ENCODE measurements at regions not wholly inside any gene's neighbourhood (a gene's known extent, or its start where the extent isn't known, plus 50 kb on each side); places are given as distances from the start of the nearest gene placed in this dataset.

DNA sequence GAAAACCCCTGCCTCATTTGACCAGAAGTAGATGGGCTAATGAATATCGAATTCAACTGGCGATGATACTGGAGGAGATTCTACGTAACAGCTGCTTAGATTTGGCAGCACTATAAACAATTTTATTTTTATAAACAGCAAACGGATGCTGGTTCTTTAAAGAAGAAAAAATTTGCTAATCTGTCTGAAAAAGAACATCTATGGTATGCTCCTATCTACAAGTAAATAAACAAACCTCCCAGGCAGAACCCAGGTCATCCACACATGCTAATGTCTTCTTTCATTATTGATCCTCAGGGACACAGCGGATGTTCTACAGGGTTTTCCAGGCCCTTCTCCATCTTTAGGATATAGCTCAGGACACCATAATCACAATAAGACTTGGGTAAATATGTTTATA is 291.3 kb downstream of the ALDH8A1 start:
- intact Hi-C loops (cut with DNase I): no loop called here
- Histone ChIP-seq H3K9me3 (no peaks in the 10 kb centered on the region), H3K4me3 (no peak overlapping the region), H3K36me3 (no peaks in the 10 kb centered on the region), H3K27me3 (no peaks in the 10 kb centered on the region), H3K27ac (no peak overlapping the region), H3K4me1 (peaks cover 0 to 18% (median 0%) of the 10 kb centered on the region in 3 donors)
- TF ChIP-seq, protein P1, sequence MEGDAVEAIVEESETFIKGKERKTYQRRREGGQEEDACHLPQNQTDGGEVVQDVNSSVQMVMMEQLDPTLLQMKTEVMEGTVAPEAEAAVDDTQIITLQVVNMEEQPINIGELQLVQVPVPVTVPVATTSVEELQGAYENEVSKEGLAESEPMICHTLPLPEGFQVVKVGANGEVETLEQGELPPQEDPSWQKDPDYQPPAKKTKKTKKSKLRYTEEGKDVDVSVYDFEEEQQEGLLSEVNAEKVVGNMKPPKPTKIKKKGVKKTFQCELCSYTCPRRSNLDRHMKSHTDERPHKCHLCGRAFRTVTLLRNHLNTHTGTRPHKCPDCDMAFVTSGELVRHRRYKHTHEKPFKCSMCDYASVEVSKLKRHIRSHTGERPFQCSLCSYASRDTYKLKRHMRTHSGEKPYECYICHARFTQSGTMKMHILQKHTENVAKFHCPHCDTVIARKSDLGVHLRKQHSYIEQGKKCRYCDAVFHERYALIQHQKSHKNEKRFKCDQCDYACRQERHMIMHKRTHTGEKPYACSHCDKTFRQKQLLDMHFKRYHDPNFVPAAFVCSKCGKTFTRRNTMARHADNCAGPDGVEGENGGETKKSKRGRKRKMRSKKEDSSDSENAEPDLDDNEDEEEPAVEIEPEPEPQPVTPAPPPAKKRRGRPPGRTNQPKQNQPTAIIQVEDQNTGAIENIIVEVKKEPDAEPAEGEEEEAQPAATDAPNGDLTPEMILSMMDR (IDR thresholded peaks at IDR 0.05): no peak
- TF ChIP-seq POLR2A (IDR thresholded peaks at IDR 0.05): no peak
- no peak for DNase-seq
- WGBS, 2 donors: 69 to 83% methylated on average over 5 of the region's 5 CpGs

DNA sequence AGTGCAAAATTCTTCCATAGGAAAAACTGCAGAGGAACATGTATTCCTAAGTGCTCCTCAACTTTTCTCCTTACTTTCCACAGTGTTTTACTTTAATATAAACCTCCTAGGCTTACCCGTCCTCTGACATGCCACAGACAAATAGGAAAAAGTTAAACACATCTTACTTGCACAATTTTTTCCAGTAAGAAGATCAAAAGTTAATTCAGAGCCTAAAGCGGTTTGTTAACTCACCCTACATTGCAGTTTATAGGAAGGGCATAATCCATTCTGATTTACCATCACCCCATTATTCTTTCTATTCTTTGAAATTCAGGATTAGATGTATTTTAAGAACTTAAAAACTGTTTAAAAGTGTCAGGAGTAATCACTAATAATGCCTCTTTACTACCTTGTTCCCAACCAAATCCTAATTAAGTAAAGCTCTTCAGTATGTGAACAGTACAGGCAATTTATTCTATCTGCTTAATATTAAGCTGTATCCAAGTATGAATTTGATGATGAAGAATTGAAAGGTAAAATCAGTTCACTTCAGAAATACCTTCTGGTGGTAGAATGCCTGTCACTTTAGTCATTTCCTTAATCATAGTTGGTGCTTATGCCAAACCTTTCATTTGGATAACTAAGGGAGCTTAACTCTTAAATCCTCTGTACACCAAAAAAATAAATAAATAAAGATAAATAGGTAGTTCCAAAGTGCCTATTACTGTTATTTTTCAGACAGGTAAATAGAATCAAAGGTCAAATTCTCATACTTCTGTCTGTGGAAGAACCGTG is 292.0 kb downstream of the ALDH8A1 start:
- Histone ChIP-seq H3K36me3 (no peaks in the 10 kb centered on the region), H3K9me3 (no peaks in the 10 kb centered on the region), H3K4me3 (no peak overlapping the region), H3K4me1 (peaks cover 0 to 18% (median 0%) of the 10 kb centered on the region in 3 donors), H3K27me3 (no peaks in the 10 kb centered on the region), H3K27ac (no peak overlapping the region)
- DNase-seq: no peak
- TF ChIP-seq, protein P1 (IDR thresholded peaks at IDR 0.05): no peak
- TF ChIP-seq POLR2A (IDR thresholded peaks at IDR 0.05): no peak
- WGBS, 2 donors: 39 to 45% methylated on average over 3 of the region's 3 CpGs
- intact Hi-C loops (cut with DNase I): no loop called here

DNA sequence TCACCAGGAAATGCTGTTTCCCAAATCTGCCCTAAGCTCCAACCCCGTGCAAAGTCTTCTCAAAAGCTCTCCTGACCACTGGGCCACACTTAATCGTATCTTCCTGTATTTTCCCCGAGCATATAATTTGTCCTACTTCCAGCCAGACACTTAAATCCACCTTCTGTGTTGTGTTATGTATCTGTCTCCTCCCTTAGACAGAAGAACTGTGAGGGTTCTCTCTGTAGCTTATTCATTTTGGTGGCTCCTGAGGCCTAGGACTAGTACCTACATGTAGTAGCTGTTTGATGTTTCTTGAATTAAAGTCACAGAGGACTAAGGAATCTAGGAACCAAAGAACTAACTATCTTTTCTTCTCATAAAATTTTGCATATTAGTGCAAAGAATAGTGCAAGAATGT is 292.6 kb downstream of the ALDH8A1 start:
- no peak overlapping the region for H3K27ac ChIP-seq
- H3K36me3 ChIP-seq: no peaks in the 10 kb centered on the region
- TF ChIP-seq, protein P1 (IDR thresholded peaks at IDR 0.05): no peak
- no peak for TF ChIP-seq POLR2A (IDR thresholded peaks at IDR 0.05)
- H3K27me3 ChIP-seq: no peaks in the 10 kb centered on the region
- WGBS, 2 donors: 47 to 50% methylated on average over 3 of the region's 3 CpGs
- intact Hi-C loops (cut with DNase I): no loop called here
- H3K4me1 ChIP-seq: peaks cover 0 to 18% (median 0%) of the 10 kb centered on the region in 3 donors
- H3K4me3 ChIP-seq: no peak overlapping the region
- no peak for DNase-seq
- no peaks in the 10 kb centered on the region for H3K9me3 ChIP-seq

DNA sequence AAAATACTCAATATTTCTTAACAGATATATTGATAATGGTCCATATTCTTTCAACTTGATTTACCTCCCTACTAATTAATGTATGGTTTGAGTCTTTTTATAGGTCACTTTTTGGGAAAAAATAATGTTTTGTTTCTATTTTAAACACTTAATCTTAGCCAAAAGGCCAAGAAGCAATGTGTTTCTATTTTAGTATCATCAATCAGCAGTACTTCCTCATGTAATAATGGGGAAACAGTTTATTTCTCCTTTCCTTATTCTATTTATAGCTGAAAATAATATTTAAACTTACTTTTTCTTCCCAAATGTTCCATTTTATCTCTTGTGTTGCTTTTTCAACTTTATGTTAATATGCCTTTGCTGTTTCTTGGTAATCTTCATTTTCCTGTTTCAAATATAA is 295.1 kb downstream of the ALDH8A1 start:
- Histone ChIP-seq H3K4me3 (no peak overlapping the region), H3K27ac (no peak overlapping the region), H3K9me3 (no peaks in the 10 kb centered on the region), H3K27me3 (no peaks in the 10 kb centered on the region), H3K4me1 (peaks cover 0 to 18% (median 0%) of the 10 kb centered on the region in 3 donors), H3K36me3 (no peaks in the 10 kb centered on the region)
- no peak for DNase-seq
- intact Hi-C loops (cut with DNase I): no loop called here
- TF ChIP-seq POLR2A (IDR thresholded peaks at IDR 0.05): no peak
- TF ChIP-seq, protein P1 (IDR thresholded peaks at IDR 0.05): no peak

DNA sequence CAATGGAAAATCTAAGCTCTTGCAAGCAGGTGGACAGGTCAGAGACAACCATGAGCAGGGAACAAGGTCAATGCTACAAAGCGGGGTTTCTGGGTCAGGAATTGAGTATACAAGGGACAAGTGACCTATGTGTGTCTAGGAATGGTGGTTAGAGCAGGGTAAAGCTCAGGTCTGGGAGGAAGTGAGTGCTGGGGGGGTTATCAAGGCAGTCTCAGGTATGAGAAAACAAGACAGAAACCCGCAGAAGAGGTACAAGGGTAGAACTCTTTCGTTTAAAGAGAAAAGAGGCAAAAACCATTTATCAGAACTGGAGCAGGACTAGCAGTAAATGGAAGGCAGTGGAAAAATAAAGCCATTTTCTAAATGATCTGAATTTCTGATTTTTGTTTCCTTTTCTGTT is 298.4 kb downstream of the ALDH8A1 start:
- no peaks in the 10 kb centered on the region for H3K9me3 ChIP-seq
- H3K4me3 ChIP-seq: no peak overlapping the region
- intact Hi-C loops (cut with DNase I): no loop called here
- no peaks in the 10 kb centered on the region for H3K36me3 ChIP-seq
- no peaks in the 10 kb centered on the region for H3K27me3 ChIP-seq
- H3K27ac ChIP-seq: no peak overlapping the region
- peaks cover 0 to under 1% (median 0%) of the 10 kb centered on the region in 3 donors for H3K4me1 ChIP-seq
- DNase-seq: no peak
- WGBS, 2 donors: 86 to 89% methylated on average over 3 of the region's 3 CpGs
- TF ChIP-seq, protein P1 (IDR thresholded peaks at IDR 0.05): no peak
- TF ChIP-seq POLR2A (IDR thresholded peaks at IDR 0.05): no peak
